GM12891 (cell line): ENCODE measurements at regions not wholly inside any gene's neighbourhood (a gene's known extent, or its start where the extent isn't known, plus 50 kb on each side); places are given as distances from the start of the nearest gene placed in this dataset.
"Not testable (repeated sequence)": the region's sequence is repeated elsewhere in the genome, so short reads cannot be mapped to it uniquely, and the experiment has no call there.

ENCODE experiments used
- DNase-seq: peaks from one replicate; pipeline ENCODE4 v3.0.0; 2011; ENCODE audit warnings: low spot score; ENCODE audit not compliant: insufficient read length
- FAIRE-seq: peaks from 2 replicates; lab custom pipeline; 2011; peaks lifted over from hg19 to GRCh38; lab: Jason Lieb, UNC
- PAX5 ChIP-seq: IDR thresholded peaks from 2 replicates; pipeline ENCODE4 v1.6.1; 2011; ENCODE audit warnings: low read length, moderate library complexity, mild to moderate bottlenecking; ENCODE audit not compliant: insufficient read depth, severe bottlenecking
- POLR2A ChIP-seq: IDR thresholded peaks from 2 replicates; pipeline ENCODE4 v1.6.1; 2011; ENCODE audit warnings: low read depth, low read length, control low read depth
- POLR2AphosphoS5 ChIP-seq: IDR thresholded peaks from 2 replicates; pipeline ENCODE4 v1.6.1; 2011; ENCODE audit warnings: low read depth, low read length, control low read depth
- POU2F2 ChIP-seq: IDR thresholded peaks from 2 replicates; pipeline ENCODE4 v1.6.1; 2011; ENCODE audit warnings: low read depth, mild to moderate bottlenecking, control low read depth, low read length, moderate library complexity
- SPI1 ChIP-seq: IDR thresholded peaks from 2 replicates; pipeline ENCODE4 v1.6.1; 2011; ENCODE audit warnings: low read depth, low read length, control low read depth
- TAF1 ChIP-seq: IDR thresholded peaks from 2 replicates; pipeline ENCODE4 v1.6.1; 2011; ENCODE audit warnings: low read depth, low read length, control low read depth

DNA sequence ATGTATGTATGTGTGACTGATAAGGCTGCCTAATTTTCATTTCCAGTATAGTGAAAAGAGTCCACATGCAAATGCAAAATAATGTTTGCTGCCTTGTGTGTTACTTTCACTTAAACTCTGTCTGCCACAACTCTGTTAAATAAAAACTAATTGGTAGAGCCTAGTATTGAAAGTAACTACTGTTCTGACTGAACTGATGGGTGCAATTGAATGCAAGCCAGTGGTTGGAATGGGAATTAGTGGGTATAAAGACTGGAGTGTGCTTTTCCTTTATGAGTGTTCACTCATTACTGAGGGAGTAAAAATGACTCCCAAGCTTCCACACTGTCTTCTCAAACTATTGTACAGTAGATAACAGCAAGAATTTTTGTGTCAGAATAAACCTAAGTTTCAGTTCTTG lies 571.0 kb downstream of the TMTC2 start:
- DNase-seq (no peak), FAIRE-seq (no peak)
- TF ChIP-seq POLR2A (no peak), TAF1 (no peak), SPI1 (no peak), POU2F2 (no peak), PAX5 (no peak), POLR2AphosphoS5 (no peak)

DNA sequence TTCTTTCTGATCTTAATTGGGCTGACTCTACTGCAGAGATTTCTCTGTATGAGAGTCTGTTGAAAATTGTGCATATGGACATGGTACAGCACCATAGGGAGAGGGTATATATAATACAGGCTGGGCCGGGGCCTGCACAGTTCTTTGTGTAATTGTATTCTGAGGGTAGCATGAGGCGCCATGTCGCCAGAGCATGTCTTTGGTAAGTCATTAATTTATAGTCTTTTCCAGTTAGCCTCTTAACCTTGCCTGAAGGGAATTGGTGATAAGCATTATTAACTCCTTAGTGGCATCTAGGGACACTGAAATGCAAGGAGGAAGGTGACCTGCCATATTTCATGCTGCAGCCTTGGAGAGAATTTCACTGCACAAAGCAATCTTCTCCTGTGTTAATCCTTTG lies 569.9 kb downstream of the TMTC2 start:
- FAIRE-seq (no peak), DNase-seq (no peak)
- TF ChIP-seq POLR2AphosphoS5 (no peak), POLR2A (no peak), PAX5 (no peak), TAF1 (no peak), POU2F2 (no peak), SPI1 (no peak)

DNA sequence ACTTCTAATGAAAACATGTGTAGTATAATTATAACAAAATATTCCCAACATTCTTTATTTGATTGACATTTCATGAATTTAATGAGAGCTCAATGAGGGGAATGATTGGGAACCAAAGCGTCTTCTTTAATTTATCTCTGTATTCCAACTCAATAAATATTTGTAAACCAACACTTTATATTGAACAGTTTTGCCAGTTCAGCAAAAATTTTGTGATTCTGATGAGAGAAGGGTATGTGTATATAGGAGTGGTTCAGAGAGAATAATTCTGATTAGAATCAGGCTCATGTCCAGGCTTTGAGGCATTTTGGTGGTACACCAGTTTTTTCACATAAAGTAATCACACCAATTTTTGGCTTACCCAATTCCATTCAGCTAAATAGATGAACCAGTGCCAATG lies 564.2 kb downstream of the TMTC2 start:
- no peak for FAIRE-seq

DNA sequence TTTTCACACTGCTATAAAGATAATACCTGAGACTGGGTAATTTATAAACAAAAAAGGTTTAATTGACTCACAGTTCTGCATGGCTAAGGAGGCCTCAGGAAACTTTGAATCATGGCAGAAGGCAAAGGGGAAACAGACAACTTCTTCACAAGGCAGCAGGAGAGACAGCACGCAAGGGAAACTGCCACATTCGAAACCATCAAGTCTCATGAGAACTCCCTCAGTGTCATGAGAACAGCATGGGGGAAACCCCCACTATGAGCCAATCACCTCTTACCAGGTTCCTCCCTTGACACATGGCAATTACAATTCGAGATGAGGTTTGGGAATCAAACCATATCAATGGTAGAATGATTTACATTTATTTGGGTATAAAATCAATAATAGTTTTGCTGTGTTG lies 558.5 kb downstream of the TMTC2 start:
- FAIRE-seq: no peak
- DNase-seq: no peak
- TF ChIP-seq TAF1: no peak
- no peak for TF ChIP-seq POLR2A
- no peak for TF ChIP-seq POLR2AphosphoS5
- TF ChIP-seq POU2F2: no peak
- TF ChIP-seq PAX5: no peak
- TF ChIP-seq SPI1: no peak

More for the DNA sequence above, 564.2 kb downstream of the TMTC2 start:
- TF ChIP-seq POLR2A (no peak), SPI1 (no peak), POLR2AphosphoS5 (no peak), PAX5 (no peak), TAF1 (no peak), POU2F2 (no peak)
- DNase-seq: no peak

DNA sequence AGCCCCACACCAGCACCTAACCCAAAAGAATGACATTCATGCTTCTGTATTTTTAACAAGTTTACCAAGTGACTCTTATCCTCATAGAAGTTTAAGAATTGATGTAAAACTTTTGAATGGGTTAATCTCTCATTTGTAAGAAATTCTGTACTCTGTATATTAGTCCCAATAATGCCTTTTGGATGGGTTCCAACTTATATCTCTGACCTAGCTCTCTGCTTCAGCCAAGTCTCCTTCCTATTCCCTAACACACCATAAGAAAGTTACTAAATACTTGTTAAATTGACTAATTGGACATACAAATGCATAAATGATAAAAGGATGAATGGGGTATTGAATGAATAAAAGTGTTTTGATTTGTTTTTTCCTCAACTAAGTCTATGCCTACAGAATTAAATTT lies 557.3 kb downstream of the TMTC2 start:
- TF ChIP-seq POLR2AphosphoS5 (no peak), PAX5 (no peak), SPI1 (no peak), POU2F2 (no peak), POLR2A (no peak), TAF1 (no peak)
- FAIRE-seq (no peak), DNase-seq (no peak)

DNA sequence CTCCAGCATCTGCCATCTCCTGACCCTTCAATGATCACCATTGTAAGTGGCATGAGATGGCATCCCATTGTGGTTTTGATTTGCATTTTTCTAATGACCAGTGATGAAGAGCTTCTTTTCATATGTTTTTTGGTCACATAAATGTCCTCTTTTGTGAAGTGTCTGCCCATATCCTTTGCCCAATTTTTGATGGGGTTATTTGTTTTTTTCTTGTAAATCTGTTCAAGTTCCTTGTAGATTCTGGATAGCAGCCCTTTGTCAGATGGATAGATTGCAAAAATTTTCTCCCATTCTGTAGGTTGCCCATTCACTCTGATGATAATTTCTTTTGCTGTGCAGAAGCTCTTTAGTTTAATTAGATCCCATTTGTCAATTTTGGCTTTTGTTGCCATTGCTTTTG lies 547.3 kb downstream of the TMTC2 start:
- not testable (repeated sequence) for DNase-seq, FAIRE-seq

DNA sequence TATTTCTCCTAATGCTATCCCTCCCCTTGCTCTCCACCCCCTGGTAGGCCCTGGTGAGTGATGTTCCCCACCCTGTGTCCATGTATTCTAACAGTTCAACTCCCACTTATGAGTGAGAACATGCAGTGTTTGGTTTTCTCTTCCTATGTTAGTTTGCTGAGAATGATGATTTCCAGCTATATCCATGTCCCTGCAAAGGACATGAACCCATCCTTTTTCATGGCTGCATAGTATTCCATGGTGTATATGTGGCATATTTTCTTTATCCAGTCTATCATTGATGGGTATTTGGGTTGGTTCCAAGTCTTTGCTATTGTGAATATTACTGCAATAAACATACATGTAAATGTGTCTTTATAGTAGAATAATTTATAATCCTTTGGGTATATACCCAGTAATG lies 540.3 kb downstream of the TMTC2 start:
- not testable (repeated sequence) for FAIRE-seq

DNA sequence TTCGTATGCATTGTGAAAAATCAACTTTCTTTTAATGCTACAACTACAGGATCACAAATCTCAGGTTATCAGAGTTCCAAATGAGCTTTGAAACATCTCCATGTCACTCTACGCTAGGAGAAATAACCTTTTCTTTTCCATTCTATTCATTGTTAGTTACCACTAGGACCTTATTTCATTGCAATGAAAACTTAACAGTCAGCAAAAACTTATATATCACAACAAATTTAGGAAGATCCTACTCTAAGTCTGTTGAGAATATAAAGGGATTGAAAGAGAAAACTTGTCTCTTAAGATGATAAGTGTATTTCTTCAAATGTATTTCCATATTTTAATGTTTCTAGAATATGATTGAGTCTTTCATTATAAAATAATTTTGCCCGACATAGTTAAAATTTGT lies 539.1 kb downstream of the TMTC2 start:
- no peak for DNase-seq

More for the DNA sequence above, 540.3 kb downstream of the TMTC2 start:
- DNase-seq: not testable (repeated sequence)

DNA sequence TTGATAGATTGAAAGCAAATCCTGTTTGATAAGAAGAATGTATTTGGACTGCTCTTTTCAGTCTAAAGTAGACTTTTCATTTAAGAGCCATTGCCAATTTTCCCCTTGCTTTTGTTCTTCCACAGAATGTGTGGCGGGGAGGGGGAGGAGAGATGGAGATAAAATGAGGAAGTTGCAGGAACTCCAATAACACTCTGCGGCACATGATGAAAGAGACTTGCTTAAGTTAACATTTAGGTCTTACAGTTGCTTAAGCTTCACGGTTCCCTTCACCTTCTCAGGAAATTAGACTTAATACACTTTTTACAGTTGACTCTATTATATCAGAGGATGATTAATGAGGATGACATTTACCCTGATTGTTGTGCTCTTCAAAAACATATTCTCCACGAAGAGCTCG lies 537.3 kb downstream of the TMTC2 start:
- no peak for FAIRE-seq
- no peak for DNase-seq
- TF ChIP-seq SPI1: no peak
- TF ChIP-seq POLR2AphosphoS5: no peak
- no peak for TF ChIP-seq TAF1
- TF ChIP-seq POLR2A: no peak
- TF ChIP-seq PAX5: no peak
- TF ChIP-seq POU2F2: no peak

More for the DNA sequence above, 539.1 kb downstream of the TMTC2 start:
- FAIRE-seq: no peak
- no peak for TF ChIP-seq TAF1
- TF ChIP-seq POLR2AphosphoS5: no peak
- TF ChIP-seq POU2F2: no peak
- TF ChIP-seq POLR2A: no peak
- no peak for TF ChIP-seq PAX5
- TF ChIP-seq SPI1: no peak

DNA sequence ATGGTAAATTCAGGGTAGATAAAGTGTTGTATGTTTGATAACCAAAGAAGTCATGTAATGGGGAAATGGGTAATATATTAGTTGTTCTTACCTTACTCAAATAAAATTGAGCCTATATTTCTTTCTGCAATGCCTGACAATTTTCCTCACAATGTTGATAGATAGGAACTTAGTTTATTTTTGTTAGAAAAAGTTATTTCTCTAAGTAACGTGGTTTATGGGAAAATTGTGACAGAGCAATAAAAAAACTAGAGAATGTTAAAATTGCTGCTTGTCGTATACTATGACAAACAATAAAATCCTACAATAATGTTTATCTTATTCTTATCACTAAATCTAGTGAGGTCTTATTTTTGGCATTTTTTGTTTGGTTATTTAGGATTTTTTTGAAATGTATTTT lies 534.1 kb downstream of the TMTC2 start:
- no peak for DNase-seq
- FAIRE-seq: no peak
- TF ChIP-seq SPI1 (no peak), POLR2A (no peak), PAX5 (no peak), POU2F2 (no peak), TAF1 (no peak), POLR2AphosphoS5 (no peak)

DNA sequence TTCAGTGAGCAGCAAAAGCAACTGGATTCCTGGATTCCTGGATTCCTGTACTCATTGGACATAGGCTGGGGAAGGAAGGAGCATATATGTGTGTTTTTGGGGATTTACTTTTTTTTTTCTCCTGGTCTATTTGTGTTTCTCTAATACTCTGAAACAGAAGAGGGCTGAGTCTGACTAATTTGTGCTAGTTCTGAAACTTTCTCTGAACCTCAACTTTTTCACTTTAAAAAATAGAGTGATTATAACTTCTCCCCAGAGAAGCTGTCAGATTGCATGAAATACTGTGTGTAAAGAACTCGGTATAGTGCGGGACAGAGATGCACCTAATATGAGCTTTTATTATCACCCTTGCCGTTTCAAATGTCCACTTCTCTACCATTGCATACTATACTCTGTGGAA lies 529.5 kb downstream of the TMTC2 start:
- DNase-seq (no peak), FAIRE-seq (no peak)
- TF ChIP-seq TAF1 (no peak), POLR2A (no peak), SPI1 (no peak), POLR2AphosphoS5 (no peak), POU2F2 (no peak), PAX5 (no peak)
